ENCODE measurements at regions not wholly inside any gene's neighbourhood (a gene's known extent, or its start where the extent isn't known, plus 50 kb on each side); places are given as distances from the start of the nearest gene placed in this dataset.

DNA sequence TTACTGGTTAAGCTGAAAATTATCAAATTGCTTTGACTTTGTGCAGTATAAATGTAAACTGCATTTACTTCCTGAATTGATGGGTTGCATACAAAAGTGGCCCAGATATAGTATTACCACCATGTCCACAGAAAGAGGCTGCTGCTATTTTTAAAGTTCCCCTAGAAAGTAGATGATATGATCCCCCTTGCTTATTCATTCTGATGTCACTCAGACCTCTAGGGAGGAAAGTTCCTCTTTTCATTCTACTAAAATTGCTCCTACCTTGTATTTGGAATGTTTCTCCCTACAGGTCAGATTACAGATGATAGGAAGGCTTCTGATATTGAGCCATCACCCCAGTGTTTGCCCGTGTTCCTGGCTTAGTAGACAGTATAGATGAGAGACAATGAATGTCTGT lies 247.6 kb upstream of the TNP1 start:
- TF ChIP-seq, protein P1, sequence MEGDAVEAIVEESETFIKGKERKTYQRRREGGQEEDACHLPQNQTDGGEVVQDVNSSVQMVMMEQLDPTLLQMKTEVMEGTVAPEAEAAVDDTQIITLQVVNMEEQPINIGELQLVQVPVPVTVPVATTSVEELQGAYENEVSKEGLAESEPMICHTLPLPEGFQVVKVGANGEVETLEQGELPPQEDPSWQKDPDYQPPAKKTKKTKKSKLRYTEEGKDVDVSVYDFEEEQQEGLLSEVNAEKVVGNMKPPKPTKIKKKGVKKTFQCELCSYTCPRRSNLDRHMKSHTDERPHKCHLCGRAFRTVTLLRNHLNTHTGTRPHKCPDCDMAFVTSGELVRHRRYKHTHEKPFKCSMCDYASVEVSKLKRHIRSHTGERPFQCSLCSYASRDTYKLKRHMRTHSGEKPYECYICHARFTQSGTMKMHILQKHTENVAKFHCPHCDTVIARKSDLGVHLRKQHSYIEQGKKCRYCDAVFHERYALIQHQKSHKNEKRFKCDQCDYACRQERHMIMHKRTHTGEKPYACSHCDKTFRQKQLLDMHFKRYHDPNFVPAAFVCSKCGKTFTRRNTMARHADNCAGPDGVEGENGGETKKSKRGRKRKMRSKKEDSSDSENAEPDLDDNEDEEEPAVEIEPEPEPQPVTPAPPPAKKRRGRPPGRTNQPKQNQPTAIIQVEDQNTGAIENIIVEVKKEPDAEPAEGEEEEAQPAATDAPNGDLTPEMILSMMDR (IDR thresholded peaks at IDR 0.05; ENCODE audit: low read depth, low read length, poor library complexity, severe bottlenecking), result no peak
- no peak for TF ChIP-seq EZH2phosphoT487 (IDR thresholded peaks at IDR 0.05; ENCODE audit: borderline replicate concordance, low read length)

All from DOHH2 (cell line).